Uterus (tissue), 3 donors: ENCODE measurements at regions not wholly inside any gene's neighbourhood (a gene's known extent, or its start where the extent isn't known, plus 50 kb on each side); places are given as distances from the start of the nearest gene placed in this dataset.

Source experiments
- DNase-seq, 2 donors: peaks; one replicate each; pipeline ENCODE4 v3.0.0-alpha.2; 2019 to 2020
- H3K27ac ChIP-seq, 2 donors: fragments of 200-600 bp; sonication (generic); 1 replicate in 1 of 2; 2 replicates in 1 of 2; pipeline ENCODE4 v1.5.1; 2016 to 2018
- H3K27me3 ChIP-seq, 2 donors: fragments of 200-600 bp; sonication (generic); one replicate each; pipeline ENCODE4 v1.5.1; 2018 to 2019; ENCODE audit warnings: control low read depth in 1 of 2
- H3K36me3 ChIP-seq, 2 donors: fragments of 200-600 bp; sonication (generic); one replicate each; pipeline ENCODE4 v1.5.1; 2019; ENCODE audit warnings: control low read depth in 1 of 2
- H3K4me1 ChIP-seq, 2 donors: fragments of 200-600 bp; sonication (generic); one replicate each; pipeline ENCODE4 v1.5.1; 2018 to 2019; ENCODE audit warnings: control low read depth in 1 of 2
- H3K4me3 ChIP-seq, 2 donors: fragments of 200-600 bp; sonication (generic); 1 replicate in 1 of 2; 2 replicates in 1 of 2; pipeline ENCODE4 v1.5.1; 2018 to 2019; ENCODE audit warnings: mild to moderate bottlenecking in 1 of 2
- H3K9me3 ChIP-seq, 2 donors: fragments of 200-600 bp; sonication (generic); one replicate each; pipeline ENCODE4 v1.5.1; 2019; ENCODE audit warnings: control low read depth in 1 of 2
- CTCF ChIP-seq, 4 experiments: fragments of 200-600 bp in 2 of 4; fragments of 450-650 bp in 2 of 4; sonication (generic) in 2 of 4; IDR thresholded peaks; one replicate each; pipeline ENCODE4 v1.5.1; 2016 to 2019; ENCODE audit warnings: antibody characterized with exemption in 4 of 4, mild to moderate bottlenecking in 2 of 4, moderate library complexity in 1 of 4
- POLR2A ChIP-seq, 2 donors: fragments of 450-650 bp; IDR thresholded peaks; one replicate each; pipeline ENCODE4 v1.6.1; 2016; ENCODE audit warnings: antibody characterized with exemption in 2 of 2, mild to moderate bottlenecking in 1 of 2, moderate library complexity in 1 of 2
- intact Hi-C: fragments of 100-400 bp; cut with DNase I; formaldehyde crosslinking; loops from one replicate; pipeline ENCODE4 v1.15.1; 2023; ENCODE audit warnings: low total_unique reads
- donor health status: DM: yes; HTN: yes; CAD: no.

GRCh38 chr5:29262339-29263123 is 1931.0 kb upstream of the CDH6 start:
- Histone ChIP-seq H3K4me3 (no peak overlapping the region), H3K27ac (no peak overlapping the region), H3K9me3 (no peaks in the 10 kb centered on the region), H3K36me3 (no peaks in the 10 kb centered on the region), H3K27me3 (no peaks in the 10 kb centered on the region), H3K4me1 (no peaks in the 10 kb centered on the region)
- no peak for TF ChIP-seq CTCF (IDR thresholded peaks at IDR 0.05)
- no peak for TF ChIP-seq POLR2A (IDR thresholded peaks at IDR 0.05)
- no peak for DNase-seq
- intact Hi-C loops = no loop called here

- no peak for DNase-seq
- Histone ChIP-seq H3K4me1 (no peaks in the 10 kb centered on the region), H3K9me3 (no peaks in the 10 kb centered on the region), H3K36me3 (no peaks in the 10 kb centered on the region), H3K4me3 (no peak overlapping the region), H3K27me3 (no peaks in the 10 kb centered on the region), H3K27ac (no peak overlapping the region)
- intact Hi-C loops = no loop called here
- TF ChIP-seq POLR2A (IDR thresholded peaks at IDR 0.05) = no peak
- TF ChIP-seq CTCF (IDR thresholded peaks at IDR 0.05) = no peak
These were observed 1932.3 kb upstream of the CDH6 start for GRCh38 chr5:29261213-29261612.

GRCh38 chr5:29252390-29252789 is 1941.1 kb upstream of the CDH6 start:
- DNase-seq = no peak
- H3K4me3 ChIP-seq = no peak overlapping the region
- no peaks in the 10 kb centered on the region for H3K27me3 ChIP-seq
- no peaks in the 10 kb centered on the region for H3K36me3 ChIP-seq
- no peaks in the 10 kb centered on the region for H3K4me1 ChIP-seq
- intact Hi-C loops = no loop called here
- no peaks in the 10 kb centered on the region for H3K9me3 ChIP-seq
- no peak overlapping the region for H3K27ac ChIP-seq
- TF ChIP-seq CTCF (IDR thresholded peaks at IDR 0.05) (no peak), POLR2A (IDR thresholded peaks at IDR 0.05) (no peak)

- Histone ChIP-seq H3K4me3 (no peak overlapping the region), H3K27ac (no peak overlapping the region), H3K9me3 (no peaks in the 10 kb centered on the region), H3K27me3 (no peaks in the 10 kb centered on the region), H3K4me1 (no peaks in the 10 kb centered on the region), H3K36me3 (no peaks in the 10 kb centered on the region)
- intact Hi-C loops = no loop called here
- TF ChIP-seq CTCF (IDR thresholded peaks at IDR 0.05) (no peak), POLR2A (IDR thresholded peaks at IDR 0.05) (no peak)
- DNase-seq = no peak
These were observed 1946.0 kb upstream of the CDH6 start for GRCh38 chr5:29247346-29248028.

- intact Hi-C loops = no loop called here
These were observed 1953.1 kb upstream of the CDH6 start for GRCh38 chr5:29240379-29240778.

More at GRCh38 chr5:29240379-29240778, 1953.1 kb upstream of the CDH6 start:
- Histone ChIP-seq H3K27me3 (peaks cover 0 to 3% of the 10 kb centered on the region in 2 donors), H3K4me3 (no peak overlapping the region), H3K27ac (no peak overlapping the region), H3K9me3 (no peaks in the 10 kb centered on the region), H3K4me1 (no peaks in the 10 kb centered on the region), H3K36me3 (no peaks in the 10 kb centered on the region)
- DNase-seq = no peak
- TF ChIP-seq POLR2A (IDR thresholded peaks at IDR 0.05) (no peak), CTCF (IDR thresholded peaks at IDR 0.05) (no peak)
